KBM-7 (cell line): ENCODE measurements at regions not wholly inside any gene's neighbourhood (a gene's known extent, or its start where the extent isn't known, plus 50 kb on each side); places are given as distances from the start of the nearest gene placed in this dataset.
A peak's percentile ranks its signal among the peaks of the same experiment; 100 is the strongest.

ENCODE experiments used
- DNase-seq: peaks from one replicate; pipeline ENCODE4 v3.0.0-alpha.2; 2015
- in situ Hi-C: fragments of 300-500 bp; cut with MboI; formaldehyde crosslinking; loops from 2 replicates; pipeline ENCODE4 v1.14.3; 2020; ENCODE audit warnings: low sequenced_read_pairs, low pct_unique_long_range_greater_than_20kb, mixed read lengths

GRCh38 chr3:23004971-23005370, 198.2 kb upstream of the UBE2E2 start:
- in situ Hi-C loops, result no loop called here
- DNase-seq, result no peak

GRCh38 chr3:23017801-23018200, 185.3 kb upstream of the UBE2E2 start:
- DNase-seq, result no peak
- in situ Hi-C loops, result no loop called here

GRCh38 chr3:23019596-23020300, 183.4 kb upstream of the UBE2E2 start:
- in situ Hi-C loops, result no loop called here
- DNase-seq, result no peak

- in situ Hi-C loops, result no loop called here
- DNase-seq, result no peak
Observed at GRCh38 chr3:23028294-23028693, 174.8 kb upstream of the UBE2E2 start.

GRCh38 chr3:23029001-23029400, 174.1 kb upstream of the UBE2E2 start:
- DNase-seq, result no peak
- in situ Hi-C loops, result no loop called here

- no peak for DNase-seq
- in situ Hi-C loops, result no loop called here
Observed at GRCh38 chr3:23035927-23036640, 167.0 kb upstream of the UBE2E2 start.

- in situ Hi-C loops, result no loop called here
- DNase-seq, result no peak
Observed at GRCh38 chr3:23036728-23037127, 166.4 kb upstream of the UBE2E2 start.

- in situ Hi-C loops, result no loop called here
- peak; percentile 8 for DNase-seq
Observed at GRCh38 chr3:23038471-23038870, 164.7 kb upstream of the UBE2E2 start.

- DNase-seq, result no peak
- in situ Hi-C loops, result no loop called here
Observed at GRCh38 chr3:23041918-23042696, 161.0 kb upstream of the UBE2E2 start.

- in situ Hi-C loops, result no loop called here
- no peak for DNase-seq
Observed at GRCh38 chr3:23044463-23044862, 158.7 kb upstream of the UBE2E2 start.

- no peak for DNase-seq
- in situ Hi-C loops, result no loop called here
Observed at GRCh38 chr3:23046536-23046935, 156.6 kb upstream of the UBE2E2 start.

GRCh38 chr3:23051240-23052140, 151.6 kb upstream of the UBE2E2 start:
- no peak for DNase-seq
- in situ Hi-C loops, result no loop called here

- no peak for DNase-seq
- in situ Hi-C loops, result no loop called here
Observed at GRCh38 chr3:23052208-23052607, 150.9 kb upstream of the UBE2E2 start.

GRCh38 chr3:23052620-23053019, 150.5 kb upstream of the UBE2E2 start:
- in situ Hi-C loops, result no loop called here
- DNase-seq, result no peak

- no peak for DNase-seq
- in situ Hi-C loops, result no loop called here
Observed at GRCh38 chr3:23055733-23056376, 147.3 kb upstream of the UBE2E2 start.

- in situ Hi-C loops, result no loop called here
Observed at GRCh38 chr3:23062582-23062981, 140.5 kb upstream of the UBE2E2 start.

GRCh38 chr3:23062982-23063381, 140.1 kb upstream of the UBE2E2 start:
- DNase-seq, result no peak
- in situ Hi-C loops, result no loop called here

More at GRCh38 chr3:23062582-23062981, 140.5 kb upstream of the UBE2E2 start:
- no peak for DNase-seq

GRCh38 chr3:23067116-23067515, 136.0 kb upstream of the UBE2E2 start:
- in situ Hi-C loops, result no loop called here

More at GRCh38 chr3:23067116-23067515, 136.0 kb upstream of the UBE2E2 start:
- DNase-seq, result no peak
